PC-3 (cell line): ENCODE measurements at regions not wholly inside any gene's neighbourhood (a gene's known extent, or its start where the extent isn't known, plus 50 kb on each side); places are given as distances from the start of the nearest gene placed in this dataset.

Experiments used
- EZH2phosphoT487 ChIP-seq: fragments of 300-600 bp; sonication (generic); IDR thresholded peaks from 2 replicates; pipeline ENCODE4 v1.6.1; 2018; ENCODE audit warnings: mild to moderate bottlenecking, antibody characterized with exemption, low read length, borderline replicate concordance
- TF ChIP-seq, protein P1 (sequence below): fragments of 300-600 bp; sonication (generic); conservative IDR thresholded peaks from 2 replicates; pipeline ENCODE4 v1.5.1; 2017; ENCODE audit warnings: antibody characterized with exemption, low read depth, mild to moderate bottlenecking, low read length

GRCh38 chr20:19890445-19891051 lies 126.6 kb upstream of the NAA20 start:
- no peak for TF ChIP-seq EZH2phosphoT487
- TF ChIP-seq, protein P1, sequence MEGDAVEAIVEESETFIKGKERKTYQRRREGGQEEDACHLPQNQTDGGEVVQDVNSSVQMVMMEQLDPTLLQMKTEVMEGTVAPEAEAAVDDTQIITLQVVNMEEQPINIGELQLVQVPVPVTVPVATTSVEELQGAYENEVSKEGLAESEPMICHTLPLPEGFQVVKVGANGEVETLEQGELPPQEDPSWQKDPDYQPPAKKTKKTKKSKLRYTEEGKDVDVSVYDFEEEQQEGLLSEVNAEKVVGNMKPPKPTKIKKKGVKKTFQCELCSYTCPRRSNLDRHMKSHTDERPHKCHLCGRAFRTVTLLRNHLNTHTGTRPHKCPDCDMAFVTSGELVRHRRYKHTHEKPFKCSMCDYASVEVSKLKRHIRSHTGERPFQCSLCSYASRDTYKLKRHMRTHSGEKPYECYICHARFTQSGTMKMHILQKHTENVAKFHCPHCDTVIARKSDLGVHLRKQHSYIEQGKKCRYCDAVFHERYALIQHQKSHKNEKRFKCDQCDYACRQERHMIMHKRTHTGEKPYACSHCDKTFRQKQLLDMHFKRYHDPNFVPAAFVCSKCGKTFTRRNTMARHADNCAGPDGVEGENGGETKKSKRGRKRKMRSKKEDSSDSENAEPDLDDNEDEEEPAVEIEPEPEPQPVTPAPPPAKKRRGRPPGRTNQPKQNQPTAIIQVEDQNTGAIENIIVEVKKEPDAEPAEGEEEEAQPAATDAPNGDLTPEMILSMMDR, result no peak
